ENCODE measurements at regions not wholly inside any gene's neighbourhood (a gene's known extent, or its start where the extent isn't known, plus 50 kb on each side); places are given as distances from the start of the nearest gene placed in this dataset.
"Not testable (repeated sequence)": the region's sequence is repeated elsewhere in the genome, so short reads cannot be mapped to it uniquely, and the experiment has no call there.

DNA sequence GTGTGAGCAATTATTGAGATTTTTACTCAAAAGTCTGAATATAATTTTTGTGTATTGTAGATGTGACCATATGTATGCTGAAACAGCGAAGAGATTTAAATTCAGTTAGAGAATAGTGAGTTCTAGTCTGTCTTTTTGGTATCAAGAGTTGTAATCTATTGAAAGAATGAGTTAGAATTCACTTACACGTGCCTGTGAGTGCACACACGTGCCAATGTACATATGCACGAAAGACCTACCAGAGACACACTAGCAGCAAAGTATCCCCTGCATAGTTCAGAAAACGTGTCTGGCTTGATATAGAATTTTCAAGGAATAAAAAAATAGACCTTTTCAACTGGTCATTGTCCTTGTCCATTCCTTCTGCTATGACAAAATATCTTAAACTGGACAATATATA, 64.8 kb upstream of the BHLHE40 start:
- Histone ChIP-seq H3K36me3 (ENCODE audit: insufficient read depth, low read length, poor library complexity, severe bottlenecking) (no peaks in the 10 kb centered on the region), H3K9me3 (ENCODE audit: low read depth, low read length, poor library complexity, severe bottlenecking) (no peaks in the 10 kb centered on the region), H3K27ac (ENCODE audit: low read depth, low read length, poor library complexity, severe bottlenecking) (no peak overlapping the region), H3K4me3 (ENCODE audit: low read depth, low read length, poor library complexity, severe bottlenecking) (no peak overlapping the region), H3K4me1 (ENCODE audit: insufficient read depth, low read length, poor library complexity, severe bottlenecking) (no peaks in the 10 kb centered on the region), H3K27me3 (replicated peaks; ENCODE audit: insufficient read depth, low read depth, low read length, poor library complexity) (no peaks in the 10 kb centered on the region)
- intact Hi-C loops (cut with micrococcal nuclease; ENCODE audit: unreplicated experiment), result no loop called here
- BruUV-seq (replicated peaks), result no TSS peak
- POLR2A ChIA-PET (ENCODE audit: low non-redundant PET), result no interaction called here
- DNase-seq (ENCODE audit: low spot score), result no peak
- TF ChIP-seq, protein P1, sequence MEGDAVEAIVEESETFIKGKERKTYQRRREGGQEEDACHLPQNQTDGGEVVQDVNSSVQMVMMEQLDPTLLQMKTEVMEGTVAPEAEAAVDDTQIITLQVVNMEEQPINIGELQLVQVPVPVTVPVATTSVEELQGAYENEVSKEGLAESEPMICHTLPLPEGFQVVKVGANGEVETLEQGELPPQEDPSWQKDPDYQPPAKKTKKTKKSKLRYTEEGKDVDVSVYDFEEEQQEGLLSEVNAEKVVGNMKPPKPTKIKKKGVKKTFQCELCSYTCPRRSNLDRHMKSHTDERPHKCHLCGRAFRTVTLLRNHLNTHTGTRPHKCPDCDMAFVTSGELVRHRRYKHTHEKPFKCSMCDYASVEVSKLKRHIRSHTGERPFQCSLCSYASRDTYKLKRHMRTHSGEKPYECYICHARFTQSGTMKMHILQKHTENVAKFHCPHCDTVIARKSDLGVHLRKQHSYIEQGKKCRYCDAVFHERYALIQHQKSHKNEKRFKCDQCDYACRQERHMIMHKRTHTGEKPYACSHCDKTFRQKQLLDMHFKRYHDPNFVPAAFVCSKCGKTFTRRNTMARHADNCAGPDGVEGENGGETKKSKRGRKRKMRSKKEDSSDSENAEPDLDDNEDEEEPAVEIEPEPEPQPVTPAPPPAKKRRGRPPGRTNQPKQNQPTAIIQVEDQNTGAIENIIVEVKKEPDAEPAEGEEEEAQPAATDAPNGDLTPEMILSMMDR (conservative IDR thresholded peaks at IDR 0.05; ENCODE audit: low read depth, low read length), result no peak
- TF ChIP-seq EZH2 (IDR thresholded peaks at IDR 0.05; ENCODE audit: borderline replicate concordance, low read depth, low read length, poor library complexity, severe bottlenecking), result no peak
- CTCF ChIA-PET, result no interaction called here

DNA sequence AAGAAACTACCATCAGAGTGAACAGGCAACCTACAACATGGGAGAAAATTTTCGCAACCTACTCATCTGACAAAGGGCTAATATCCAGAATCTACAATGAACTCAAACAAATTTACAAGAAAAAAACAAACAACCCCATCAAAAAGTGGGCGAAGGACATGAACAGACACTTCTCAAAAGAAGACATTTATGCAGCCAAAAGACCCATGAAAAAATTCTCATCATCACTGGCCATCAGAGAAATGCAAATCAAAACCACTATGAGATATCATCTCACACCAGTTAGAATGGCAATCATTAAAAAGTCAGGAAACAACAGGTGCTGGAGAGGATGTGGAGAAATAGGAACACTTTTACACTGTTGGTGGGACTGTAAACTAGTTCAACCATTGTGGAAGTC, 57.6 kb upstream of the BHLHE40 start:
- H3K36me3 ChIP-seq (ENCODE audit: insufficient read depth, low read length, poor library complexity, severe bottlenecking); H3K27ac ChIP-seq (ENCODE audit: low read depth, low read length, poor library complexity, severe bottlenecking); H3K4me1 ChIP-seq (ENCODE audit: insufficient read depth, low read length, poor library complexity, severe bottlenecking); DNase-seq (ENCODE audit: low spot score); intact Hi-C loops (cut with micrococcal nuclease; ENCODE audit: unreplicated experiment); H3K4me3 ChIP-seq (ENCODE audit: low read depth, low read length, poor library complexity, severe bottlenecking); BruUV-seq (replicated peaks); CTCF ChIA-PET; H3K9me3 ChIP-seq (ENCODE audit: low read depth, low read length, poor library complexity, severe bottlenecking); POLR2A ChIA-PET (ENCODE audit: low non-redundant PET); H3K27me3 ChIP-seq (replicated peaks; ENCODE audit: insufficient read depth, low read depth, low read length, poor library complexity): not testable (repeated sequence)

DNA sequence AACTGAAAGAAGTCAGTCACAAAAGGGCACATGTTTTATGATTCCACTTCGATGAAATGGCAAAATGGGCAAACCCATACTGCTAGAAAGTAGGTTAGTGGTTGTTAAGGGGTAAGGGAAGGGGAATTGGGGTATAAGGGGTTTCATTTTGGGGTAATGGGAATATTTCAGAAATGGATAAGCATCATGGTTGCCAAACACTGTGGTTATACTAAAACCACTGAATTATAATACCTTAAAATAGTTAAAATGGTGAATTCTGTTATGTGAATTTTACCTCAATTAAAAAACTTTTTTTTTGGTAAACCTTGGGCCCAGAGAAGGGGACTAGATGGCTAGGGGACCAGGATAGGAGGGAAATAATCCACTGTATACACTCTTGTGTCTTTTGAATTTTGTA, 52.3 kb upstream of the BHLHE40 start:
- DNase-seq (ENCODE audit: low spot score), result no peak

DNA sequence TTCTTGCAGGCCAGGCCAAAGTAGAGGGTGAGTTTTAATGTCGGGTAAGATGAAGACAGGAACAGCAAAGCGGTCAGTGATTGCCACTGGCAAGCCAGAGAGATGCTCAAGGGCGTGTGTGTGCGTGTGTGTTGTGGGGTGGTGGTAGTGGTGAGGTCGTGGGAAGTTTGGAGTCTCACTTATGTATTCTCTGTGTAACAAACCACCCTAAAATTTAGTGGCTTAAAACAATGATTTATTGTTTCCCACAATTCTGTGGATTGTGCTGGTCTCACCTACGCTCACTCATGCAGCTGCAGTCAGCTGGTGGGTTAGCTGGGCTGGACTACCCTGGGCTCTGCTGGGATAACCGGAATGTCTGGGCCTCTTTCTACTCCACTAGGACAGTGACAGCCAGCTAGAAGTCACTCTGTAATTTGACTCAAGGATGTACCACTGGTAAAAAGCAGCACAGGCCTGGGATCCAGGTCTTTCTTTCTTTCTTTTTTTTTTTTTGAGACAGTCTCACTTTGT, 50.9 kb upstream of the BHLHE40 start:
- intact Hi-C loops (cut with micrococcal nuclease; ENCODE audit: unreplicated experiment), result no loop called here
- H3K36me3 ChIP-seq (ENCODE audit: insufficient read depth, low read length, poor library complexity, severe bottlenecking), result no peaks in the 10 kb centered on the region
- ChIA-PET POLR2A (ENCODE audit: low non-redundant PET) (interaction anchor here (0.6 kb wide), 1 partner anchor 21 kb away, joined by 3 read pairs; no protein-coding TSS in a partner anchor), CTCF (no interaction called here)
- H3K4me3 ChIP-seq (ENCODE audit: low read depth, low read length, poor library complexity, severe bottlenecking), result no peak overlapping the region
- H3K27ac ChIP-seq (ENCODE audit: low read depth, low read length, poor library complexity, severe bottlenecking), result no peak overlapping the region
- DNase-seq (ENCODE audit: low spot score), result no peak
- no peaks in the 10 kb centered on the region for H3K4me1 ChIP-seq (ENCODE audit: insufficient read depth, low read length, poor library complexity, severe bottlenecking)
- no peaks in the 10 kb centered on the region for H3K27me3 ChIP-seq (replicated peaks; ENCODE audit: insufficient read depth, low read depth, low read length, poor library complexity)
- no peaks in the 10 kb centered on the region for H3K9me3 ChIP-seq (ENCODE audit: low read depth, low read length, poor library complexity, severe bottlenecking)
- BruUV-seq (replicated peaks), result no TSS peak
- TF ChIP-seq, protein P1 (conservative IDR thresholded peaks at IDR 0.05; ENCODE audit: low read depth, low read length), result no peak
- TF ChIP-seq EZH2 (IDR thresholded peaks at IDR 0.05; ENCODE audit: borderline replicate concordance, low read depth, low read length, poor library complexity, severe bottlenecking), result no peak

More for the DNA sequence above, 52.3 kb upstream of the BHLHE40 start:
- ChIA-PET CTCF (no interaction called here), POLR2A (ENCODE audit: low non-redundant PET) (no interaction called here)
- intact Hi-C loops (cut with micrococcal nuclease; ENCODE audit: unreplicated experiment), result no loop called here
- Histone ChIP-seq H3K4me3 (ENCODE audit: low read depth, low read length, poor library complexity, severe bottlenecking) (no peak overlapping the region), H3K36me3 (ENCODE audit: insufficient read depth, low read length, poor library complexity, severe bottlenecking) (no peaks in the 10 kb centered on the region), H3K9me3 (ENCODE audit: low read depth, low read length, poor library complexity, severe bottlenecking) (no peaks in the 10 kb centered on the region), H3K27me3 (replicated peaks; ENCODE audit: insufficient read depth, low read depth, low read length, poor library complexity) (no peaks in the 10 kb centered on the region), H3K27ac (ENCODE audit: low read depth, low read length, poor library complexity, severe bottlenecking) (no peak overlapping the region), H3K4me1 (ENCODE audit: insufficient read depth, low read length, poor library complexity, severe bottlenecking) (no peaks in the 10 kb centered on the region)
- BruUV-seq (replicated peaks), result no TSS peak
- TF ChIP-seq, protein P1 (conservative IDR thresholded peaks at IDR 0.05; ENCODE audit: low read depth, low read length), result no peak
- no peak for TF ChIP-seq EZH2 (IDR thresholded peaks at IDR 0.05; ENCODE audit: borderline replicate concordance, low read depth, low read length, poor library complexity, severe bottlenecking)
